ENCODE measurements at regions not wholly inside any gene's neighbourhood (a gene's known extent, or its start where the extent isn't known, plus 50 kb on each side); places are given as distances from the start of the nearest gene placed in this dataset.

DNA sequence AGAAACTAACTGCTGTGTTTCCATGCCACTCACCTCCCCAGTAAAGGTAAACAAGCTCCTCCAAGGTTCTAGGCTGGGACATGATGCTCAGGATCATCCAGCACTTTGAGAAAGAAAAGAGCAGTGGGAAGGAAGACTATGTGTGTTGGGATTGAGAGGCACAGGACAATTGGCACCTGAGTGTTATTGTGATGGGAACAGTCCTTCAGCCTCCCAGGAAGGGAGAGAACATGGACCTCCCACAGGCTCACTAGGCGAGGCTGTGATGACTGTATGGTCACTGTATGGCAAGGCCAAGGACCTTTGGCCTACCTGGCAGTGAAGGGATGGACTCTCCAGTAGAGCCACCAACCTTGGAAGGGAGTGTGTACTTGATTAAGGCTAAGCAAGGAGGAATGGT, 123.2 kb upstream of the UNC5B start:
- TF ChIP-seq, protein P1, sequence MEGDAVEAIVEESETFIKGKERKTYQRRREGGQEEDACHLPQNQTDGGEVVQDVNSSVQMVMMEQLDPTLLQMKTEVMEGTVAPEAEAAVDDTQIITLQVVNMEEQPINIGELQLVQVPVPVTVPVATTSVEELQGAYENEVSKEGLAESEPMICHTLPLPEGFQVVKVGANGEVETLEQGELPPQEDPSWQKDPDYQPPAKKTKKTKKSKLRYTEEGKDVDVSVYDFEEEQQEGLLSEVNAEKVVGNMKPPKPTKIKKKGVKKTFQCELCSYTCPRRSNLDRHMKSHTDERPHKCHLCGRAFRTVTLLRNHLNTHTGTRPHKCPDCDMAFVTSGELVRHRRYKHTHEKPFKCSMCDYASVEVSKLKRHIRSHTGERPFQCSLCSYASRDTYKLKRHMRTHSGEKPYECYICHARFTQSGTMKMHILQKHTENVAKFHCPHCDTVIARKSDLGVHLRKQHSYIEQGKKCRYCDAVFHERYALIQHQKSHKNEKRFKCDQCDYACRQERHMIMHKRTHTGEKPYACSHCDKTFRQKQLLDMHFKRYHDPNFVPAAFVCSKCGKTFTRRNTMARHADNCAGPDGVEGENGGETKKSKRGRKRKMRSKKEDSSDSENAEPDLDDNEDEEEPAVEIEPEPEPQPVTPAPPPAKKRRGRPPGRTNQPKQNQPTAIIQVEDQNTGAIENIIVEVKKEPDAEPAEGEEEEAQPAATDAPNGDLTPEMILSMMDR (IDR thresholded peaks at IDR 0.05) = no peak
- no peak for TF ChIP-seq POLR2A (IDR thresholded peaks at IDR 0.05)
